Urinary bladder (tissue), 4 donors: ENCODE measurements at regions not wholly inside any gene's neighbourhood (a gene's known extent, or its start where the extent isn't known, plus 50 kb on each side); places are given as distances from the start of the nearest gene placed in this dataset. TPM values are rescaled to one million over a fixed set of nuclear protein-coding genes. Genes with fewer than 3 reads are reported as not detected.

Experiments
- DNase-seq: peaks from one replicate; pipeline ENCODE4 v3.0.0-alpha.2; 2015; ENCODE audit errors: extremely low spot score
- H3K27ac ChIP-seq: one replicate; pipeline ENCODE4 v1.5.1; 2013; ENCODE audit warnings: low read depth, mild to moderate bottlenecking, moderate library complexity
- H3K36me3 ChIP-seq: one replicate; pipeline ENCODE4 v1.6.1; 2013; ENCODE audit warnings: mild to moderate bottlenecking, moderate library complexity; ENCODE audit not compliant: insufficient read depth
- H3K4me1 ChIP-seq: one replicate; pipeline ENCODE4 v1.6.1; 2013; ENCODE audit warnings: mild to moderate bottlenecking, moderate library complexity; ENCODE audit not compliant: insufficient read depth
- H3K4me3 ChIP-seq: one replicate; pipeline ENCODE4 v1.5.1; 2013; ENCODE audit warnings: low read depth, low read length
- WGBS: extraction: QIAGEN DNeasy Blood & Tissue Kit; methylation state at CpG from one replicate; pipeline ENCODE4 v1.1.7; 2013; 5-methylcytosine and 5-hydroxymethylcytosine counted together
- small RNA-seq: library from RNA; depleted of rRNA; stranded (forward); fragments of <200 nt; gene quantifications from one replicate; pipeline ENCODE3, GENCODE V24; 2014
- donor health status: healthy with polysubstance abuse.
- donor health status: healthy.

GRCh38 chr15:86021281-86022264 lies 58.1 kb upstream of the AGBL1 start:
- H3K4me3 ChIP-seq, result no peak overlapping the region
- H3K4me1 ChIP-seq, result no peaks in the 10 kb centered on the region
- no peaks in the 10 kb centered on the region for H3K36me3 ChIP-seq
- no peak overlapping the region for H3K27ac ChIP-seq
- DNase-seq, result no peak
- 23% methylated on average over 5 of the region's 5 CpGs for WGBS

GRCh38 chr15:86028961-86029360 lies 50.7 kb upstream of the AGBL1 start:
- H3K4me3 ChIP-seq, result no peak overlapping the region
- no peak overlapping the region for H3K27ac ChIP-seq
- DNase-seq, result no peak
- H3K4me1 ChIP-seq, result no peaks in the 10 kb centered on the region
- 72% methylated on average over 4 of the region's 4 CpGs for WGBS
- no peaks in the 10 kb centered on the region for H3K36me3 ChIP-seq

Small RNAs in the stretch of these regions (small RNA-seq; reads per million reads assigned to genes)
- gene AC104229.1, result not detected
